NCI-H460 (cell line): ENCODE measurements at regions not wholly inside any gene's neighbourhood (a gene's known extent, or its start where the extent isn't known, plus 50 kb on each side); places are given as distances from the start of the nearest gene placed in this dataset.
"Not testable (repeated sequence)": the region's sequence is repeated elsewhere in the genome, so short reads cannot be mapped to it uniquely, and the experiment has no call there.

Source experiments
- DNase-seq: peaks from one replicate; pipeline ENCODE4 v3.0.0-alpha.2; 2016; ENCODE audit warnings: low read depth; ENCODE audit errors: extremely low read depth

DNA sequence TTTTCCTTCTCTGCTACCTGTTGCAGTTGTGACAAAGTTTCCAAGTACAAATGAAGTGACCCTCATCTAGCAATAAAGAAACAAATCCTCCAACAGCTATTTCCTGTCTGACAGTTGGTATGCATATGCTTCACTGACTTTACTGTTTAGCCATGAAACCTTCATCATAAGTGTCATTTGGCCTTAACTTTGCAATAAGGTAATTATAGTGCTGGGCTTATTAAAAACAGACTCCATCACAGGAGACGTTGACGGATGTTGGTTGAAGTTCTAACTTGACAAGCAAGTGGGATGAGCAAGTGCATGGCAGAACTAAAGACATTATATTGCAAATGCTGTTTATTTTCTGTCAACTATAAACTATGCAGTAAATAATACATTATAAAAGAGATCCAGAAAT lies 425.2 kb downstream of the RPS29 start:
- no peak for DNase-seq

DNA sequence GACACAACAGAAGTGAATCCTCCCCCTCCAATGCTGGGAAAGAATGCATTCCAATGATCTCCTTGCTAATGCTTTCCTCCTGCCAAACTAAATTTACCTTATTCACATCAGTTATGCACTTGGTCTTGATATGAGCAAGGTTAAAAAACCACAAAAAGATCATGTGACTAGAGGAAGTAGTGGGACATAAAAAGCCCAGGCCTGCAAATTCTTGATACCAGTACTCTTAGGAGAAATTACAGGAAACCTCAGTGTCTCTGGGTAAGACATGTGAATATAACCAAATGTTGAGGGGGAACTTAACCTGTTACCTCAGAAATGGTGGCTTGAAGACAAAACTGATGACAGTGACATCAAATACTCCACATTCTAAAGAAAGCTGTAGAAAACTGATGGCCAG lies 427.1 kb downstream of the RPS29 start:
- DNase-seq = no peak

DNA sequence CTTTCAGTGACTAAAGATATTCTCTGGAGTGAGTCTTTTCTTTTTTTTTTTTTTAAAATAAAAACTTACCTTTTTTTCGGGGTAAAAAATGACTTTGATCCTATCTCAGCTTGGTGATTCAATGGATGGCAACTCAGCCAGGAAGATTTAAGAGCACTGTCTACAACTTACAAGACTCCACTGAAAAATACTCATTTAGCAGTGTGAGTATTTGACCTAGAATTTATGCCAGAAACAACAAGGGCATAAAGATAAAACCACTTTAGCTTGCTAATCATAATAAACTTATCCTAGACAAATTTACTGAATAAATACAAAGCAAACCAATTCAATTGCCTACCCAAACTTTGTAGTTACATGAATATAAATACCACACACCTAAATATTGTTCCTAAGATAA lies 446.6 kb downstream of the RPS29 start:
- no peak for DNase-seq

DNA sequence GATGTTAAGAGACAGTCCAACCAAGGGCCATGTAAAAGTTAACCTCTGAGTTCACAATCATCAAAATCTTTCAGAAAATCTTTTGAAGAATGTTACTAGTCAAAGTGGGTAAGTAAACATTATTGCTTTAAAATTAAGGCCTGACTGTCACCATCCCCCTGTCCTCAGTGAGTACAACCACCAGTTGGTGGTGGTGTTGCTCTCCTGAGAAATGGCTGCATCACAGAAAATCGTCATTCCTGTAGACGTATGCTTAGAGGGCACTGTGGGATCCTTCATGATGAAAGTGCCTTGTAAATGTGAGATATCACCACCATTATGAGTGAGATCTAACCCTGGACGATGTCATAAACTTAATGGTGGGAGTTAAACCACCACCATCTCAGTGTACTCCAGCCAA lies 451.2 kb downstream of the RPS29 start:
- DNase-seq = no peak

DNA sequence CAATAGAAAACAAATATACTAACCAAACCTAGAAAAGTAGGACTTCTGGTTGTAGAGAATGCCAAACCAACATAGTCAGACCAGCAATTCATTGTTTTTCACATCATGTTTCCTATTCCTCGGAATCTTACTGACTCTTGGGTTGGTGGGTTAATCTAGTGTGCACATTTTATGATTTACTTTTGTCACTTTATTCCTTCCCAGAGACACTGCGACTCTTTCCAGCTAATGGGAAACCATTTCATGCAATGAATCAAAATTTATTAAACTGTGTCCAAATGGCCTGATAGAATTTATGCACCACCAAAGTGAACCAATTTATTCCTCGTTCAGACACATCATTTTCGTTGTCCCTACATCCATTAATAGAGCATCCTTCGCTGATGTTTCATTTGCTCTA lies 464.9 kb downstream of the RPS29 start:
- DNase-seq = no peak

DNA sequence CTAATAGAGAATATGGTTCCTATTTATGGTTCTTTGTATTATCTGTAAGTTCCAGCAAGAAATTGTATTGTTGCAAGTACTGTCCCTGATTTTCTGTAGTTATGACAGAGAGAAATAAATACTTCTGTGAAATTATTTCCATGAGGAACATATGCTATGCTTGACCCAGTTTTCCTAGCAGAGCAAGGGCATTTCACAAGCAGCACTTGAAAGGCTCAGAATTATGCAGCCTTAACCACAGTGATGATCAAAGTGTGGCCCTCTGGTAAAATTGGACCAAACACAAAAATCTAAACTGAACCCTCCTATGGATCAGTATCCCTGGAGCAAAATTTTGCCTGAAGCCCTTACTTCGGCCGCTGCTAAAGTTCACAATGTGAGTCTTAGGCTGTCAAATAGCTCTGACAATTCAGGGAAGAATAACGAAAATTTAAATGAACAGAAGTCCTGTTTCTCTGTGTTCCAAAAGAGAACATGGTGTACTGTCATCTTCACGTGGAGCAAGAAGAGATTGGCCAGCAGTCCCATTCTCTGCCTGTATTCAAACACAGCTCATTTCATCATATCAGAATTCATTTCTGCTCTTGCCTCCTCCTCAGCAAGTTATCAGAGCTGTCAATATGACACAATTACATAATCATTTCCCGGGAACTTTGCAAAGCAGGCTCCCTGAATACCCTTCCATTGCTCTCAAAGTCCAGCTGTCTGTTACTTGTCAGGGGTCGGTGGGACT lies 471.9 kb downstream of the RPS29 start:
- no peak for DNase-seq

DNA sequence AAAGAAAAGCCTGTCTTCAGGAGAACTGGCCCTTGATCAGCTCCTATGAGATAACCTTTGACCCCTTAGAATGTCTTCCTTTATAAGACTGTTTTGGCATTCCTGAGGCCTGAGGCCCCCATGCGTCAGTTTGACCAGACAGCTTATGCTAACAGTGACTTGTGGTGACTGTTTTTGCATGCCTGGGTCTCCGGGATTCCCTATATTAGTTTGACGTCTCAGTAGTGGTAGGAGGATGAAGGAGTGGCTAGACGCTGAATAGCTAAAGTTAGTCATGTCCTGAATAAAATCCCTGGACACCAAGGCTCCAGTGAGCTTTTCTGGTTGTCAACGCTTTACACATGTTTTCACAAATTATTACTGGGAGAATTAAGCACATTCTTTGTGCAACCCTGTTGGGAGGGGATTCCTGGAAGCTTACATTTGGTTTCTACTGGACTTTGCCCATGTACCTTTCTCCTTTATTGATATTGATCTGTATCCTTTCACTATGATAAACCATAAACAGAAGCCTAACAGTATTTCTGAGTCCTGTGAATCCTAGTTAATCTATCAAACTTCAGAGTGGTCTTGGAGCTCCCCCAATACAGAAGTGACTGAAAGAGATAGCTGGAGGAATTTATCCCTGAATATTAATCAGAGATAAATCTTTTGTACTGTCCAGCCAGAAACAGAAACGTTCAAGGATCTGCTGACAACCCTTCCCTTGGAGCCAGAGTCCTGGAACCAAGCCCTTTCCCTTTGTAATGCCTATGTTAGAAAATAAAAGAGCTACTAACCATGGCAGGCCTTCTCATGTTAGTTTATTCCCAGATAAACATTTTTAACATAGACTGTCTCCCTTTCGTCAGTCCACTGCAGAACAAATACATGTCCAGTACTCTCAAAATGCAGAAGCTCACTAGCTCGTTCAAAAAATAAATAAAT lies 479.2 kb downstream of the RPS29 start:
- DNase-seq = no peak

DNA sequence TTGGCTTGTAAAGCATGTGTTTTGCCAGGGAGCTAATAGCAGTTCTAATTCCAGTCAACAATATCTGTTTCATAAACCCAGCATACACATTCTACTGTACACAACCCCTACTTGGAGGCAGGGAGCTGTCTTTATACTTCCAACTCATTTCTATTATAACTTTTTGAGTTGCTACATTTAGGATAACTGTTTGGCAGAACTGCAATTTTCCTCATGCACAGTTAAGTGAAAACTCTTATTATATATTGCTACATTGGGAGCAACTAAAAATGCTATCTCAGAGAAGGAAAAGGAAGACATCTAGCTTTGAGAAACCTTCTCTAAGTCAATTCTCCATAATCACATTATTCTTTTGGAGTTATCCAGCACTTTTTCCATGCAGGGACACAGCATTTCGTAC lies 480.2 kb downstream of the RPS29 start:
- no peak for DNase-seq

DNA sequence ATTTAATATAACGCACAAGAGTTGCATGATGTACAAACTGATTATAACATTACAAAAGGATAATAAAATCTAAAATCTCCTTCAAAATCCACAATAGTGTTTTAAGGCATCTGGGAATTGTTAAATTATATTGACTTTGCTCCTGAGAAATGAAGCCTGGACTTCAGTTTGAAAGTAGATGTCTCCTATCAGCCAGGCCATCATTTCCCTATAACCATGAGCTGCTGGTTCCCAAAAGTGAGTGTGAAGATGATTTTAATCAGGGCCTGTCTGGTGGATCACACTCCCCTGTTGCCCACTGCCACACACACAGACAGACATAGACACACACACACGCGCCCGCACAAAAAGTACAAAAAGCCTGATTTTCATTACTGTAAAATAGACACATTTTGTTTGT lies 480.7 kb downstream of the RPS29 start:
- DNase-seq = no peak

DNA sequence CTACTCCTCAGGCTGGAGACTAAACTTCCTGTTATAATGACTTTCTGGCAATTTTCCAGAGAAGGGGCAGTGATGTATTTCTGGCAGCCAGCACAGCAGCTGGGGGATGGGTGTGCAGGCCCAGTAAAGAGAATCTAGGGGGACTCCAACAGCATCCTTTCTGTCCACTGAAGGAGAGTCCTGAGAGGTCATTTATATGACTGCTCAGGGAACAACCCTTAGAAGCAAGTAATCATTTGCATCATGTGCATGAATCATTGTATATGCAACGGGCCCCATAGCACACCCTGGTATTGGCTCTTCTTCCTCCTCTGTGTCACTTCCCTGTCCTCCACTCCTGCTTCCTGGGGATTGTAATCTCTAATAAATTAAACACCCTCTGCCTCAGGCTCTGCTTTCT lies 493.8 kb downstream of the RPS29 start:
- DNase-seq = no peak

DNA sequence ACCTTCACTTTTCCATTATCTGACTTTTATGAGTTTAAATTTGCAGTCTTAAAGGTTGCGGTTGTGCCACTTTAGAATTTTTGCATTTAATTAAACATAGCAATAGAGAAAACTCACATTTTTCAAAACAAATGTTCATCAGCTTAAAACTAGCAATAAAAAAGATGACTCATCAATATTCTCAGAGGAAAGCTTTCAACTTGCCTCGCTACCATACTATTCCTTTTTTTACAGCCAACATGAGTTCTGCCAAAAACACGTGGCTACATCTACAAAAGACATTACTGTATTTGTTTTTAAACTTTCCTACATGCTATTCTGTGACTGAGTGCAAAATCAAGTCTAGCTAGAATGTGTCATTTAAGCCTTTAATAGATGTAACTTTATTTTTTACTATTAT lies 497.1 kb downstream of the RPS29 start:
- no peak for DNase-seq

DNA sequence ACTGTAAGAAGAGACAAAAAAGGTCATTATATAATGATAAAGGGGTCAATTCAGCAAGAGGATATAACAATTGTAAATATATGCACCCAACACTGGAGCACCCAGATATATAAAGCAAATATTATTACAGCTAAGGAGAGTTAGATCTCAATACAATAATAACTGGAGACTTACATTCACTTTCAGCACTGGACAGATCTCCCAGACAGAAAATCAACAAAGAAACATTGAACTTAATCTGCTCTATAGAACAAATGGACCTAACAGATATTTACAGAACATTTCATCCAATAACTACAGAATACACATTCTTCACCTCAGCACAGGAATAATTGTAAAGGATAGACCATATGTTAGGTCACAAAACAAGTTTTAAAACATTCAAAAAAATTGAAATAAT lies 512.9 kb downstream of the RPS29 start:
- not testable (repeated sequence) for DNase-seq

DNA sequence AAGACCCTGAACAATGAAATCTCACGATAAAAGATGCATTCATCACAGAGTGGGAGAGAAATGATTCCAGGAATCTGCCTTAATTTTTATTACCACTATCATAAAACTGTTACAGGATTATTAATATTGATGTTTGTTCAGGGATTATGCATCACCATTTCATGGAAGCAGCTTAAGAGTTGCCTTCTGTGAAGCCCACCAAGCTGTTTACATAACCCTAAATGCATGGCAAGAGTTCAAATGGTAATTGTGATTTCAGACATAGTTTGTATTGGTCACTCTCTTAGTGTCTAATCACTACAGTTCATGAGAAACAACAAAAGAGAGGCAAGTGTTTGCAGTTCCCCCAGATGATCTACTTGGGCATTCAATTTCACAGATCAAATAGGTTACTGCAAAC lies 527.7 kb downstream of the RPS29 start:
- no peak for DNase-seq

DNA sequence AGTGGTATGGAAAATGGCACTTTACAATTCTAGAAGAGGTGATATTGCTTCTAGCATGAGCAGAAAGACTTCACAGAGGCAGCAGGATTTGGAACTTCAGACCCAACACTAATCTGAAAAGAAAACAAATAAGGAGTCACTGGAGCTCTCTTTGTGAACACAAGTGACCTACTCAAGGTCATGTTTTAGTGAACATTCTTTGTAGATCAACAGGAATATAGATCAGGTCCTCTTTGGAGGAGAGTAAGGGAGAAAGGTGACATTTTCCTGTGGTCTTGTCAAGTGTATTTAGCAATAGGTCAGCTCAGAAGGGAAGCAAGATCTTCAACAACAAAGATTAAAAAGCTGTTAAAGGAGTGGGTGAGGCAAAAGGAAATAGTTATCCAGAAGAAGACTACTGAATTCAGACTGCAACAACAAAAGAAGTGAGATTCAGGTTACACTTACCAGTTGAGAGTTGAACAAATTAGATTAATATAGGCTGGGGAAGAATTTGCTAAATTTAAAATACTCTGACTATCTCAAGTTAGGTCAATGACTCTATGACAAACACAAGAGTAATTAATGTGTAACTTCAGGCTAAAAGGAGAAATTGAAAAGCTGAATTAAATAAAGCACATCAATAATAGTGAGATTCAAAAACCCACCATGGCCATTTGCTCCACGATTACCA lies 528.2 kb downstream of the RPS29 start:
- DNase-seq = no peak

DNA sequence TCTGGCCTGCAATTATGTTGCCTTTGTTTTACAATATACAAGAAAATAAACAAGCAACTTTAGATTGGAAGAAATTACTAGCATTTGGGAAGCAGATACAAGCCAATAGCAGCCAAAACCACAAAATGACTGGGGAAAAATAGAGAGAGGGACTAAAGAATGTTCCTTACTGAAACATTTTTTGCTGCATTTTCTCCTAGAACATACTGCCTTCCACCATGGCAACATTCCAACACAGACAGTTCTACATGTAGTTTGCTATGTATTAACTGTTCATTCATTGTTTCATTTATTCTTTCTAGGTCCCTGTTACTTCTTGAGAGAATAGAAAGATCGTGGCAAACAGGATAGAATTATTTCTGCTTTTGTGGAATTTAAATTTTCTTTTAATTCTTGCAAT lies 530.2 kb downstream of the RPS29 start:
- no peak for DNase-seq

DNA sequence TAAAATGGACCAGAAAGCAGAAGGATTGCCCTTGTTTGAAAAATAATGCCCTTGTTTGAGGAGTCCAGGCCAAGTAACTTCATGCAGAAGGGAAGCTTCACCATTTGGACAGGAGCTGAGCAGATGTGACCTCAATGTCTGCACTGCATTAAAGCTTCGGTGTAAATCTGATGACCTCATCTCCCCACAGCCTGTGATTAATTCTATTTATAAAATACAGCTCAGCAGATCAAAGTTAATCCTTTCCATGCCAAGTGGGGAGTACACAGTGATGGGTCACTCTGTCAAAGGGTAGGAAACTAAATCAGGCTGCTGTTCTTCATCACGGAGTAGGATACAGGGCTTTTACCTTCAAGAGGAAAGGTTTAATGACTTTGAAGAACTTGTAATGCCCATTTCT lies 533.7 kb downstream of the RPS29 start:
- no peak for DNase-seq

DNA sequence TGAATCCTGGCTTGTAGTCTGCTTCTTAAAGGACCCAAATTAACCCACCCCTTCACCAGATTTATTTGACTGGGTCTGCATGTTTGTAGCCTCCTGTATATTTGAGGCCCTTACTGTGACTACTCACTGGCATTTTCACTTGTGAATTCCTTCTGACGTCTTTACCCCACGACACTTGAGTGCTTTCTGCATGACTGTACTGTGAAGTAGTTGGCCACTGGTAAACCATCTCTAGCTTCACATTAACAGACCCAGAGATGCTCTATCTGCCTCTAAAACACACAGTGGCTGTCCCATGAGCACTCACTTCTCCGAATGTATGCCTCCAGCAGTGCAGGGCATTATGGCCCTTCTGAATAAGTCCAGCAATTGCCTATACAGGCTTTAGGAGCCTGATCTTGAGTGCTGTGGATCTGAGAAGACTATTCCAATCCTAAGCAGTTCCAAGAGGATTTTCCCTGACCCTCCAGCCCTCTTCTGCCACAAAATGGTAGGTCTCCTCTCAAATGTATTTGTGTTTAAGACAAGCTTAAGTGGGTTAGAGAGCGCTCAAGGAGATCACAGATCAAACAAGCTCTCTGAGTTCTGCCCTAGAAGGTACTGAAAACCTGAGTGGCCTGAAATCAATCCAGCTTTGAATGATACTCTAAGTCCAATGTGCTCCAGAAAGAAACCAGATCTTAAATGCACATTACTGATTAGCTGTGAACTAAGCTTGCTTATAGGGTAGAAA lies 534.7 kb downstream of the RPS29 start:
- no peak for DNase-seq

DNA sequence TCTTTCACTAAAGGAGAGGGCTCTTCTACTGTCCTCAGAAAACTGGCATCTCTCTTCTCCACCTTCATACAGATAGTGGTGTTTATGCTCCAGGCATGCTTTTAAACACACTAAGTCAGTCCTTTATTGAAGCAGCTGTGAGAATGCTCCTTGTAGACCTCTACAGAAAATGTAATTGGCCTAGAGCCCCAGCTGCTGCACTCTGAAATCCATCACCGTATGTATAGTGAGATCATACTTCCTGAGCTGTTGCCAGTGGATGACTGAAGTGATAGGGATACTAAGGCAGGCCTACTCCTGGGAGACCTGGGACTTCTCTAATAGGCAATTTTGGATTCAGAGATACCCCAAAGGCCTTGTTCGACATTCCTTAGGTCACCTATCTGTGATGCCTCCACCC lies 535.4 kb downstream of the RPS29 start:
- no peak for DNase-seq

DNA sequence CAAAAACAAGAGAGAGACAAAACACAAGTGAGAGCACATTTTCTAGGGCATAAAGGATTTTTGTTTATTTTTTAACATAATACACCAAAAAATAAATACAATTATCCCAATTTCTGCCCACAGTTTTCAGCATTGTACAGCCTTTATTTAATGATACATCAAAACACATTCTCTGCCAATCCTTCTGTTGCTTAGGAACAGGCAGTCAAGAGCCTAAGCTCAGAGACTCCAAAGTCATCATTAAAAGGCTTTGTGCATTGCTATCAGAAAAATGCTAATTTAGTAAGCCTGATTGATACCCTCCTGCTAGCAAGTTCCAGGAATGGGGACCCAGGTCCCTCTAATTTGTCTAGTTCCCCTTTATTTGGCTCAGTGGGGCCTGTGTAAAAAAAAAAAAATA lies 536.5 kb downstream of the RPS29 start:
- DNase-seq = no peak

DNA sequence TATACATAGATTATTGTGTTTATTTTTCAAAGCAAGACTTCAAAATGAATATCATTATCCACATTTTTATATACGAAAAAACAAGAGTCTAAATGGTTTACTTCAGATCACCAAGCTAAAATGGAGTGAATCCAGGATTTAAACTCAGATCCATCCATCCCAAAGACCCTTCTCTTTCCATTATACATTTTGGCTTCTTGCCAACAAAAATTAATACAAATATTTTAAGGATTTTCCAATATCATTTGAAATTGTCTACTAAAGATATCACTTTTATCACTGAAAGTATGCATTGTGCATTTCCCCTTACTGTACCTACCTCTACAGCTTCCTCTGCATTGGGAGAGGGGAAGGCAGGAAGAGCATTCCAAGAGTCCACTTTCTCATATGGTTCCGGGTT lies 541.2 kb downstream of the RPS29 start:
- no peak for DNase-seq

DNA sequence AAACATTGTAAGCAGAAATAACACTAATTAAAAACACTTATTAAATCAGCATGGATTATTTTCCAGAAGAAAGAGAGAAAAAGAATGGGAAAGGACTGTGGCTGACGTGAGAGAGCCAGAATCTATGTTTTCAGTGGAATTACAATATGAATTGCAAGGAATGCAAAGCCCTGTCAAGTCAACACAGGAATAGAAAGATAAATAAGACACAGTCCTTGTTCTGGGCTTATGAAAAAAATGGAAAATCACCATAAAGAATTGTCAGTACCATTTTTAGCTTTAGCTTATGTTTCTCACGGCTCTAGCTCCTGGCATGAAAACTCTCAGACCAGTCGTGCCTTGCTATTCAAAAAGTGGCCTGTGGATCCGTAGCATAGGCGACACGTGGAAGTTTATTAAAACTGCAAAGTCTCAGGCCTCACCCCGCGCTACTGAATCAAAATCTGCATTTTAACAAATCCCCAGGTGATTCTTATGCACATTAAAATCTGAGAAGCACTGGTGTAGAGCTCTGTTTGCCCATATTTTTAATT lies 549.1 kb downstream of the RPS29 start:
- DNase-seq = no peak
